Dendritic cell treated with granulocyte-macrophage colony-stimulating factor and Interleukin-4, amounts not matched to agents 40 ng/mL and 50 ng/mL, for 4 days (primary cell): ENCODE measurements at regions not wholly inside any gene's neighbourhood (a gene's known extent, or its start where the extent isn't known, plus 50 kb on each side); places are given as distances from the start of the nearest gene placed in this dataset.

Experiments
- H3K27ac Mint-ChIP-seq: one replicate; pipeline ENCODE4 v1.8.0; 2022; ENCODE audit warnings: mild to moderate bottlenecking, mixed read lengths
- H3K27me3 Mint-ChIP-seq: one replicate; pipeline ENCODE4 v1.8.0; 2022; ENCODE audit warnings: mild to moderate bottlenecking, mixed read lengths
- H3K36me3 Mint-ChIP-seq: one replicate; pipeline ENCODE4 v1.8.0; 2022; ENCODE audit warnings: low read depth, mixed read lengths
- H3K4me1 Mint-ChIP-seq: one replicate; pipeline ENCODE4 v1.8.0; 2022; ENCODE audit warnings: low read depth, mixed read lengths
- H3K4me3 Mint-ChIP-seq: one replicate; pipeline ENCODE4 v1.8.0; 2022; ENCODE audit warnings: mild to moderate bottlenecking, moderate library complexity, mixed read lengths
- H3K9me3 Mint-ChIP-seq: one replicate; pipeline ENCODE4 v1.8.0; 2022; ENCODE audit warnings: mixed read lengths
- intact Hi-C: fragments of 100-400 bp; cut with micrococcal nuclease; formaldehyde crosslinking; loops from one replicate; pipeline ENCODE4 v1.15.0; 2022

- no peak overlapping the region for H3K4me3 Mint-ChIP-seq
- H3K36me3 Mint-ChIP-seq = no peaks in the 10 kb centered on the region
- H3K27ac Mint-ChIP-seq = no peak overlapping the region
- H3K27me3 Mint-ChIP-seq = peaks cover 6% of the 10 kb centered on the region
- no peaks in the 10 kb centered on the region for H3K4me1 Mint-ChIP-seq
- no peaks in the 10 kb centered on the region for H3K9me3 Mint-ChIP-seq
- intact Hi-C loops = no loop called here
Measured at GRCh38 chr18:66694852-66695251, 91.0 kb upstream of the CDH19 start.

GRCh38 chr18:66687635-66688034, 83.7 kb upstream of the CDH19 start:
- intact Hi-C loops = loop anchor here (10.0 kb wide), 1 partner anchor 47 kb away; no protein-coding TSS in a partner anchor
- peaks cover 4% of the 10 kb centered on the region for H3K4me1 Mint-ChIP-seq
- H3K9me3 Mint-ChIP-seq = peaks cover 17% of the 10 kb centered on the region
- H3K27ac Mint-ChIP-seq = no peak overlapping the region
- H3K27me3 Mint-ChIP-seq = no peaks in the 10 kb centered on the region
- H3K36me3 Mint-ChIP-seq = no peaks in the 10 kb centered on the region
- H3K4me3 Mint-ChIP-seq = no peak overlapping the region

GRCh38 chr18:66682855-66683322, 79.0 kb upstream of the CDH19 start:
- intact Hi-C loops = loop anchor here (10.0 kb wide), 1 partner anchor 52 kb away; no protein-coding TSS in a partner anchor
- H3K27me3 Mint-ChIP-seq = no peaks in the 10 kb centered on the region
- H3K9me3 Mint-ChIP-seq = peaks cover 22% of the 10 kb centered on the region
- H3K36me3 Mint-ChIP-seq = no peaks in the 10 kb centered on the region
- peak overlapping the region; percentile 46 for H3K27ac Mint-ChIP-seq
- peaks cover 6% of the 10 kb centered on the region for H3K4me1 Mint-ChIP-seq
- peak overlapping the region; percentile 30 for H3K4me3 Mint-ChIP-seq

- H3K9me3 Mint-ChIP-seq = peaks cover 17% of the 10 kb centered on the region
- intact Hi-C loops = no loop called here
- no peak overlapping the region for H3K27ac Mint-ChIP-seq
Measured at GRCh38 chr18:66676699-66677098, 72.8 kb upstream of the CDH19 start.

GRCh38 chr18:66674286-66674685, 70.4 kb upstream of the CDH19 start:
- Mint-ChIP-seq H3K9me3 (peaks cover 17% of the 10 kb centered on the region), H3K27me3 (no peaks in the 10 kb centered on the region), H3K4me3 (no peak overlapping the region), H3K27ac (no peak overlapping the region), H3K36me3 (no peaks in the 10 kb centered on the region), H3K4me1 (no peaks in the 10 kb centered on the region)
- intact Hi-C loops = no loop called here

More at GRCh38 chr18:66676699-66677098, 72.8 kb upstream of the CDH19 start:
- no peak overlapping the region for H3K4me3 Mint-ChIP-seq
- no peaks in the 10 kb centered on the region for H3K27me3 Mint-ChIP-seq
- H3K36me3 Mint-ChIP-seq = no peaks in the 10 kb centered on the region
- no peaks in the 10 kb centered on the region for H3K4me1 Mint-ChIP-seq

GRCh38 chr18:66668706-66669105, 64.8 kb upstream of the CDH19 start:
- intact Hi-C loops = no loop called here
- H3K4me3 Mint-ChIP-seq = no peak overlapping the region
- H3K4me1 Mint-ChIP-seq = no peaks in the 10 kb centered on the region
- H3K27ac Mint-ChIP-seq = no peak overlapping the region
- no peaks in the 10 kb centered on the region for H3K9me3 Mint-ChIP-seq
- H3K36me3 Mint-ChIP-seq = no peaks in the 10 kb centered on the region
- no peaks in the 10 kb centered on the region for H3K27me3 Mint-ChIP-seq

- Mint-ChIP-seq H3K4me3 (no peak overlapping the region), H3K27me3 (no peaks in the 10 kb centered on the region), H3K9me3 (no peaks in the 10 kb centered on the region), H3K36me3 (no peaks in the 10 kb centered on the region), H3K27ac (no peak overlapping the region), H3K4me1 (no peaks in the 10 kb centered on the region)
- intact Hi-C loops = no loop called here
Measured at GRCh38 chr18:66662632-66663031, 58.7 kb upstream of the CDH19 start.

GRCh38 chr18:66655407-66655806, 51.5 kb upstream of the CDH19 start:
- Mint-ChIP-seq H3K4me1 (no peaks in the 10 kb centered on the region), H3K27ac (no peak overlapping the region), H3K4me3 (no peak overlapping the region), H3K36me3 (no peaks in the 10 kb centered on the region), H3K27me3 (no peaks in the 10 kb centered on the region), H3K9me3 (no peaks in the 10 kb centered on the region)
- intact Hi-C loops = no loop called here
